ENCODE measurements at regions not wholly inside any gene's neighbourhood (a gene's known extent, or its start where the extent isn't known, plus 50 kb on each side); places are given as distances from the start of the nearest gene placed in this dataset.

DNA sequence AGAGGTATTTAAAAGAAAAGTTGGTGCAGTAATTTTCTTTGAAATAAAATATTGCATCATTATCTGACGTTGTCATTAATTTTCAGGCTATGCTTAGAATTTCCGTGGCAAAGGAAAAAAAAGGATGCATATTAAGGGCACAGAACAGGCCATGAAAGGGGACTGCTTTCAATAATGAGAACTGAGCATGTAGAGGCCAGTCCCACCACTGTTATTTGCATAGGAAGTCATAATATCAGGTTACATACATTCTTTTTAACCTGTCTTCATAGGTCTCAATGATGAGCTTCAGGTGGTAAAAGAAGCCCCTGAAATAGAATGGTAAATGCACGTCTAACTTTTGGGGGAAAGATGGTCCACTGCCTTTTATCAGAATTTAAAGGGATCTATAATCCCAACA is 272.1 kb upstream of the ALCAM start:
- H3K27me3 ChIP-seq (replicated peaks in 1 of 4; ENCODE audit: control insufficient read depth in 3 of 4, extremely low read depth in 1 of 4, insufficient read depth in 3 of 4, low read length in 3 of 4), result no peaks in the 10 kb centered on the region
- peaks cover 0 to 3% (median 0%) of the 10 kb centered on the region in 4 experiments; a peak in 1 of 7 replicates for H3K4me1 ChIP-seq (replicated peaks in 1 of 4; ENCODE audit: control insufficient read depth in 3 of 4, insufficient read depth in 4 of 4, low read length in 3 of 4)
- H3K18ac ChIP-seq (ENCODE audit: extremely low read depth, low read length), result no peak overlapping the region
- H2BK12ac ChIP-seq (ENCODE audit: low read depth, low read length), result no peak overlapping the region
- H2AFZ ChIP-seq (ENCODE audit: low read length), result no peak overlapping the region
- no peak overlapping the region for H2BK5ac ChIP-seq (ENCODE audit: low read depth, low read length)
- no peaks in the 10 kb centered on the region for H3K79me1 ChIP-seq (ENCODE audit: low read depth, low read length)
- H3K4me2 ChIP-seq (ENCODE audit: insufficient read depth in 1 of 2, low read depth in 2 of 2, low read length in 2 of 2), result no peak overlapping the region
- no peak overlapping the region for H2BK20ac ChIP-seq (ENCODE audit: low read length)
- H3K56ac ChIP-seq (replicated peaks; ENCODE audit: insufficient read length, low read depth, low read length), result no peak overlapping the region
- TF ChIP-seq TAF7 (optimal IDR thresholded peaks at IDR 0.05; ENCODE audit: borderline replicate concordance, low read depth, low read length), result no peak
- TF ChIP-seq SAP30 (IDR thresholded peaks at IDR 0.05; ENCODE audit: insufficient read depth, insufficient replicate concordance, low read length), result no peak
- TF ChIP-seq CHD2 (IDR thresholded peaks at IDR 0.05; ENCODE audit: low read length), result no peak
- TF ChIP-seq SP2 (IDR thresholded peaks at IDR 0.05; ENCODE audit: low read length), result no peak
- TF ChIP-seq ZNF274 (IDR thresholded peaks at IDR 0.05; ENCODE audit: borderline replicate concordance, extremely low read depth, low read length), result no peak
- TF ChIP-seq USF2 (IDR thresholded peaks at IDR 0.05; ENCODE audit: low read length), result no peak
- no peak for TF ChIP-seq NANOG (IDR thresholded peaks at IDR 0.05; ENCODE audit: insufficient read depth, low read depth, low read length, poor library complexity, severe bottlenecking)
- TF ChIP-seq RAD21 (IDR thresholded peaks at IDR 0.05 in 1 of 2, conservative IDR thresholded peaks at IDR 0.05 in 1 of 2; ENCODE audit: low read depth in 2 of 2, low read length in 2 of 2), result no peak
- TF ChIP-seq GTF2F1 (IDR thresholded peaks at IDR 0.05; ENCODE audit: borderline replicate concordance, low read depth, low read length), result no peak
- no peak overlapping the region for H2AK5ac ChIP-seq (ENCODE audit: low read depth, low read length)
- no peak overlapping the region for H2BK15ac ChIP-seq (ENCODE audit: low read length)
- no peak overlapping the region for H3K4ac ChIP-seq (replicated peaks; ENCODE audit: insufficient read length, low read depth, low read length)
- no peak overlapping the region for H4K91ac ChIP-seq (replicated peaks; ENCODE audit: insufficient read length, low read length)
- no peak overlapping the region for H3K23ac ChIP-seq (ENCODE audit: insufficient read length)
- H3K23me2 ChIP-seq (ENCODE audit: low read depth, low read length), result no peaks in the 10 kb centered on the region
- POLR2A ChIA-PET (ENCODE audit: partially characterized antibody), result no interaction called here
- H2BK120ac ChIP-seq (replicated peaks; ENCODE audit: low read depth, low read length), result no peak overlapping the region
- H3K79me2 ChIP-seq (ENCODE audit: control insufficient read depth in 1 of 2, insufficient read depth in 2 of 2, low read length in 2 of 2), result no peaks in the 10 kb centered on the region
- H3K4me3 ChIP-seq (ENCODE audit: extremely low read depth in 1 of 4, insufficient read depth in 2 of 4, low read depth in 3 of 4, low read length in 4 of 4), result no peak overlapping the region
- no peak overlapping the region for H3K14ac ChIP-seq (ENCODE audit: insufficient read length)
- no peak overlapping the region for H4K5ac ChIP-seq (ENCODE audit: insufficient read length, low read depth, low read length)
- H3K9me3 ChIP-seq (ENCODE audit: insufficient read depth in 2 of 2, low read depth in 1 of 2, low read length in 1 of 2), result peaks cover 0 to 4% of the 10 kb centered on the region in 2 experiments; a peak in 1 of 4 replicates
- H3K27ac ChIP-seq (ENCODE audit: low read depth, low read length), result no peak overlapping the region
- FAIRE-seq (no peak), DNase-seq (ENCODE audit: low read depth in 1 of 2, low spot score in 2 of 2) (no peak)
- H3K9ac ChIP-seq (replicated peaks in 1 of 4; ENCODE audit: extremely low read depth in 1 of 4, low read depth in 3 of 4, low read length in 3 of 4), result no peak overlapping the region
- CTCF ChIA-PET (ENCODE audit: partially characterized antibody), result no interaction called here
- WGBS, 2 experiments (ENCODE audit: extremely low coverage in 1 of 2, insufficient coverage in 1 of 2, insufficient read length in 1 of 2, insufficient replicate concordance in 2 of 2, low coverage in 1 of 2, low lambda C conversion rate in 2 of 2, missing lambda C conversion rate in 1 of 2), result 62% methylated on average over 3 of the region's 3 CpGs; no CpG with 5 or more reads in 1 of the 2 experiments
- H3K36me3 ChIP-seq (ENCODE audit: control insufficient read depth in 2 of 4, insufficient read depth in 4 of 4, low read length in 3 of 4), result no peaks in the 10 kb centered on the region
- no peak overlapping the region for H4K8ac ChIP-seq (ENCODE audit: extremely low read depth, insufficient read depth, low read length)
- no peaks in the 10 kb centered on the region for H4K20me1 ChIP-seq (replicated peaks in 1 of 2; ENCODE audit: control insufficient read depth in 1 of 2, insufficient read depth in 2 of 2, low read length in 2 of 2)
